WTC11 (cell line): ENCODE measurements at regions not wholly inside any gene's neighbourhood (a gene's known extent, or its start where the extent isn't known, plus 50 kb on each side); places are given as distances from the start of the nearest gene placed in this dataset.
A peak's percentile ranks its signal among the peaks of the same experiment; 100 is the strongest.

ENCODE experiments used
- ATAC-seq: fragments of 200-7000 bp; cut with Tn5 transposase; 2 replicates; pipeline ENCODE4 v1.10.0; 2021; ENCODE audit warnings: mild to moderate bottlenecking, moderate library complexity
- CTCF ChIA-PET: fragments of 300-600 bp; sonication (Branson Sonifier 250); formaldehyde crosslinking; loops from one replicate; lab custom pipeline; 2021; ENCODE audit warnings: antibody characterized with exemption; lab: Charles Lee
- POLR2A ChIA-PET: fragments of 350-600 bp; sonication (Branson Sonifier 250); formaldehyde crosslinking; loops from one replicate; lab custom pipeline; 2021; ENCODE audit warnings: antibody characterized with exemption; lab: Charles Lee
- DNase-seq: peaks from one replicate; pipeline ENCODE4 v3.0.0; 2021; ENCODE audit warnings: low spot score
- H3K27ac Mint-ChIP-seq: 2 replicates; pipeline ENCODE4 v1.8.0; 2021; ENCODE audit warnings: mixed read lengths
- H3K27me3 Mint-ChIP-seq: 2 replicates; pipeline ENCODE4 v1.8.0; 2021; ENCODE audit warnings: low read depth, mild to moderate bottlenecking, moderate library complexity, mixed read lengths
- H3K36me3 Mint-ChIP-seq: 2 replicates; pipeline ENCODE4 v1.8.0; 2021; ENCODE audit warnings: mixed read lengths
- H3K4me1 Mint-ChIP-seq: 2 replicates; pipeline ENCODE4 v1.8.0; 2022; ENCODE audit warnings: mixed read lengths
- H3K4me3 Mint-ChIP-seq: 2 replicates; pipeline ENCODE4 v1.8.0; 2021; ENCODE audit warnings: mild to moderate bottlenecking, moderate library complexity, mixed read lengths
- H3K9me3 Mint-ChIP-seq: 2 replicates; pipeline ENCODE4 v1.8.0; 2021; ENCODE audit warnings: mixed read lengths
- ATF6 ChIP-seq: sonication (generic); formaldehyde crosslinking; IDR thresholded peaks from 2 replicates; pipeline ENCODE4 v1.8.1; 2023; ENCODE audit warnings: mild to moderate bottlenecking, missing genetic modification reagents
- CBFB ChIP-seq: sonication (generic); formaldehyde crosslinking; IDR thresholded peaks from 2 replicates; pipeline ENCODE4 v1.8.1; 2022; ENCODE audit warnings: mild to moderate bottlenecking, low read depth, missing genetic modification reagents
- ELF4 ChIP-seq: sonication (generic); formaldehyde crosslinking; IDR thresholded peaks from 2 replicates; pipeline ENCODE4 v1.8.1; 2022; ENCODE audit warnings: low read depth, mild to moderate bottlenecking, moderate library complexity, missing genetic modification reagents
- ETV6 ChIP-seq: sonication (generic); formaldehyde crosslinking; IDR thresholded peaks from 2 replicates; pipeline ENCODE4 v1.8.1; 2022; ENCODE audit warnings: mild to moderate bottlenecking, missing genetic modification reagents
- HMGA2 ChIP-seq: fragments of 250-450 bp; sonication (Bioruptor Pico); IDR thresholded peaks from 2 replicates; pipeline ENCODE4 v1.4.0; 2021; ENCODE audit warnings: mild to moderate bottlenecking, moderate library complexity
- IRF2 ChIP-seq: sonication (generic); formaldehyde crosslinking; IDR thresholded peaks from 2 replicates; pipeline ENCODE4 v1.8.0; 2022; ENCODE audit warnings: low read depth, missing genetic modification reagents, borderline replicate concordance
- MYBL2 ChIP-seq: sonication (generic); formaldehyde crosslinking; IDR thresholded peaks from 2 replicates; pipeline ENCODE4 v1.8.1; 2023; ENCODE audit warnings: mild to moderate bottlenecking, moderate library complexity, missing genetic modification reagents
- NFYB ChIP-seq: sonication (generic); formaldehyde crosslinking; conservative IDR thresholded peaks from 2 replicates; pipeline ENCODE4 v1.8.0; 2022; ENCODE audit warnings: low read depth, missing genetic modification reagents
- NR2C2 ChIP-seq: sonication (generic); formaldehyde crosslinking; IDR thresholded peaks from 2 replicates; pipeline ENCODE4 v1.8.0; 2022; ENCODE audit warnings: mild to moderate bottlenecking, missing genetic modification reagents
- OVOL2 ChIP-seq: fragments of 250-450 bp; sonication (Bioruptor Pico); IDR thresholded peaks from 2 replicates; pipeline ENCODE4 v1.9.0; 2021; ENCODE audit warnings: mild to moderate bottlenecking, borderline replicate concordance
- TEAD1 ChIP-seq: sonication (generic); formaldehyde crosslinking; IDR thresholded peaks from 2 replicates; pipeline ENCODE4 v1.8.0; 2022; ENCODE audit warnings: mild to moderate bottlenecking, missing genetic modification reagents
- ZNF138 ChIP-seq: sonication (generic); formaldehyde crosslinking; conservative IDR thresholded peaks from 2 replicates; pipeline ENCODE4 v1.8.1; 2022; ENCODE audit warnings: mild to moderate bottlenecking, moderate library complexity, missing genetic modification reagents
- ZNF232 ChIP-seq: sonication (generic); formaldehyde crosslinking; IDR thresholded peaks from 2 replicates; pipeline ENCODE4 v1.8.0; 2022; ENCODE audit warnings: mild to moderate bottlenecking, missing genetic modification reagents
- ZNF281 ChIP-seq: sonication (generic); formaldehyde crosslinking; IDR thresholded peaks from 2 replicates; pipeline ENCODE4 v1.8.0; 2023; ENCODE audit warnings: mild to moderate bottlenecking, missing genetic modification reagents
- ZNF317 ChIP-seq: sonication (generic); formaldehyde crosslinking; IDR thresholded peaks from 2 replicates; pipeline ENCODE4 v1.8.1; 2023; ENCODE audit warnings: low read depth, mild to moderate bottlenecking, moderate library complexity, missing genetic modification reagents, borderline replicate concordance
- ZNF671 ChIP-seq: fragments of 250-450 bp; sonication (Bioruptor Pico); IDR thresholded peaks from 2 replicates; pipeline ENCODE4 v1.8.0; 2021; ENCODE audit warnings: mild to moderate bottlenecking
- TF ChIP-seq, protein P1 (sequence below): sonication (generic); formaldehyde crosslinking; IDR thresholded peaks from 2 replicates; pipeline ENCODE4 v1.8.1; 2022; ENCODE audit warnings: mild to moderate bottlenecking, missing genetic modification reagents, moderate library complexity, borderline replicate concordance
- TF ChIP-seq, protein P2 (sequence below): sonication (generic); formaldehyde crosslinking; IDR thresholded peaks from 2 replicates; pipeline ENCODE4 v1.8.0; 2023; ENCODE audit warnings: missing genetic modification reagents, mild to moderate bottlenecking, borderline replicate concordance
- TF ChIP-seq, protein P3 (sequence below): fragments of 250-450 bp; sonication (Bioruptor Pico); IDR thresholded peaks from 2 replicates; pipeline ENCODE4 v1.9.0; 2021; ENCODE audit warnings: mild to moderate bottlenecking
- TF ChIP-seq, protein P4 (sequence below): sonication (generic); formaldehyde crosslinking; IDR thresholded peaks from 2 replicates; pipeline ENCODE4 v1.8.0; 2023; ENCODE audit warnings: missing genetic modification reagents
- TF ChIP-seq, protein P5 (sequence below): fragments of 200-600 bp; IDR thresholded peaks from 2 replicates; pipeline ENCODE4 v1.8.0; 2022; ENCODE audit warnings: antibody characterized with exemption
- TF ChIP-seq, protein P6 (sequence below): sonication (generic); formaldehyde crosslinking; IDR thresholded peaks from 2 replicates; pipeline ENCODE4 v1.8.1; 2022; ENCODE audit warnings: mild to moderate bottlenecking, moderate library complexity, missing genetic modification reagents

GRCh38 chr3:18704326-18704725 is 279.2 kb upstream of the SATB1 start:
- Mint-ChIP-seq H3K36me3 (peaks cover 25% of the 10 kb centered on the region), H3K4me3 (no peak overlapping the region), H3K4me1 (no peaks in the 10 kb centered on the region), H3K27ac (no peak overlapping the region), H3K27me3 (no peaks in the 10 kb centered on the region), H3K9me3 (peaks cover 43% of the 10 kb centered on the region)
- TF ChIP-seq, protein P1, sequence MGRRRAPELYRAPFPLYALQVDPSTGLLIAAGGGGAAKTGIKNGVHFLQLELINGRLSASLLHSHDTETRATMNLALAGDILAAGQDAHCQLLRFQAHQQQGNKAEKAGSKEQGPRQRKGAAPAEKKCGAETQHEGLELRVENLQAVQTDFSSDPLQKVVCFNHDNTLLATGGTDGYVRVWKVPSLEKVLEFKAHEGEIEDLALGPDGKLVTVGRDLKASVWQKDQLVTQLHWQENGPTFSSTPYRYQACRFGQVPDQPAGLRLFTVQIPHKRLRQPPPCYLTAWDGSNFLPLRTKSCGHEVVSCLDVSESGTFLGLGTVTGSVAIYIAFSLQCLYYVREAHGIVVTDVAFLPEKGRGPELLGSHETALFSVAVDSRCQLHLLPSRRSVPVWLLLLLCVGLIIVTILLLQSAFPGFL (CRISPR knock-in tag): no peak
- no peak for TF ChIP-seq ZNF232 (CRISPR knock-in tag)
- no peak for TF ChIP-seq ATF6
- TF ChIP-seq HMGA2: peak; percentile 92
- ChIA-PET CTCF (no interaction called here), POLR2A (no interaction called here)
- DNase-seq (no peak), ATAC-seq (no peak)

DNA sequence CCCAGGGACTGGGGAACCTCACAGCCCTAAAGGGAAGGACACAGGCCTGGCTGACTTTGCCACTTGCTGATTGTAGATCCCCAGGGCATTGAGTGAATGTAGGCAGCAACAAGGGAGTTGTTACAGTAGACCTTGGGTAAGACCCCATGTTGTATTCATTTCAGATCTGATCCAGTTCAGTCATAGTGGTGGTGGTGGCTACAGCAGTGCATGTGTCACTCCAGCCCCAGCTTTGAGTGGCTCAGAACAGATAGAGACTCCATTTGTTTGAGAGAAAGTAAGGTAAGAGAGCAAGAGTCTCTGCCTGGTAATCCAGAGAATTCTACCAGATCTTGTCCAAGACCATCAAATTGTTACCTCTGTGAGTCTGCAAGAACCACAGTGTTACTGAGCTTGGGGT is 278.7 kb upstream of the SATB1 start:
- ChIA-PET CTCF (no interaction called here), POLR2A (no interaction called here)
- Mint-ChIP-seq H3K27me3 (no peaks in the 10 kb centered on the region), H3K4me1 (no peaks in the 10 kb centered on the region), H3K36me3 (peaks cover 25% of the 10 kb centered on the region), H3K4me3 (no peak overlapping the region), H3K9me3 (peaks cover 43% of the 10 kb centered on the region), H3K27ac (no peak overlapping the region)
- no peak for DNase-seq
- ATAC-seq: no peak
- TF ChIP-seq TEAD1 (CRISPR knock-in tag) (no peak), CBFB (CRISPR knock-in tag) (no peak), NFYB (no peak), NR2C2 (no peak), ZNF281 (CRISPR knock-in tag) (no peak), ZNF138 (no peak), ELF4 (CRISPR knock-in tag) (no peak), ETV6 (no peak), MYBL2 (CRISPR knock-in tag) (no peak), OVOL2 (CRISPR knock-in tag) (no peak), ZNF671 (CRISPR knock-in tag) (no peak), IRF2 (no peak), ZNF317 (CRISPR knock-in tag) (no peak)
- TF ChIP-seq, protein P2, sequence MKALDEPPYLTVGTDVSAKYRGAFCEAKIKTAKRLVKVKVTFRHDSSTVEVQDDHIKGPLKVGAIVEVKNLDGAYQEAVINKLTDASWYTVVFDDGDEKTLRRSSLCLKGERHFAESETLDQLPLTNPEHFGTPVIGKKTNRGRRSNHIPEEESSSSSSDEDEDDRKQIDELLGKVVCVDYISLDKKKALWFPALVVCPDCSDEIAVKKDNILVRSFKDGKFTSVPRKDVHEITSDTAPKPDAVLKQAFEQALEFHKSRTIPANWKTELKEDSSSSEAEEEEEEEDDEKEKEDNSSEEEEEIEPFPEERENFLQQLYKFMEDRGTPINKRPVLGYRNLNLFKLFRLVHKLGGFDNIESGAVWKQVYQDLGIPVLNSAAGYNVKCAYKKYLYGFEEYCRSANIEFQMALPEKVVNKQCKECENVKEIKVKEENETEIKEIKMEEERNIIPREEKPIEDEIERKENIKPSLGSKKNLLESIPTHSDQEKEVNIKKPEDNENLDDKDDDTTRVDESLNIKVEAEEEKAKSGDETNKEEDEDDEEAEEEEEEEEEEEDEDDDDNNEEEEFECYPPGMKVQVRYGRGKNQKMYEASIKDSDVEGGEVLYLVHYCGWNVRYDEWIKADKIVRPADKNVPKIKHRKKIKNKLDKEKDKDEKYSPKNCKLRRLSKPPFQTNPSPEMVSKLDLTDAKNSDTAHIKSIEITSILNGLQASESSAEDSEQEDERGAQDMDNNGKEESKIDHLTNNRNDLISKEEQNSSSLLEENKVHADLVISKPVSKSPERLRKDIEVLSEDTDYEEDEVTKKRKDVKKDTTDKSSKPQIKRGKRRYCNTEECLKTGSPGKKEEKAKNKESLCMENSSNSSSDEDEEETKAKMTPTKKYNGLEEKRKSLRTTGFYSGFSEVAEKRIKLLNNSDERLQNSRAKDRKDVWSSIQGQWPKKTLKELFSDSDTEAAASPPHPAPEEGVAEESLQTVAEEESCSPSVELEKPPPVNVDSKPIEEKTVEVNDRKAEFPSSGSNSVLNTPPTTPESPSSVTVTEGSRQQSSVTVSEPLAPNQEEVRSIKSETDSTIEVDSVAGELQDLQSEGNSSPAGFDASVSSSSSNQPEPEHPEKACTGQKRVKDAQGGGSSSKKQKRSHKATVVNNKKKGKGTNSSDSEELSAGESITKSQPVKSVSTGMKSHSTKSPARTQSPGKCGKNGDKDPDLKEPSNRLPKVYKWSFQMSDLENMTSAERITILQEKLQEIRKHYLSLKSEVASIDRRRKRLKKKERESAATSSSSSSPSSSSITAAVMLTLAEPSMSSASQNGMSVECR (CRISPR knock-in tag): no peak
- TF ChIP-seq, protein P3, sequence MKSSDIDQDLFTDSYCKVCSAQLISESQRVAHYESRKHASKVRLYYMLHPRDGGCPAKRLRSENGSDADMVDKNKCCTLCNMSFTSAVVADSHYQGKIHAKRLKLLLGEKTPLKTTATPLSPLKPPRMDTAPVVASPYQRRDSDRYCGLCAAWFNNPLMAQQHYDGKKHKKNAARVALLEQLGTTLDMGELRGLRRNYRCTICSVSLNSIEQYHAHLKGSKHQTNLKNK (CRISPR knock-in tag): no peak
- TF ChIP-seq, protein P4, sequence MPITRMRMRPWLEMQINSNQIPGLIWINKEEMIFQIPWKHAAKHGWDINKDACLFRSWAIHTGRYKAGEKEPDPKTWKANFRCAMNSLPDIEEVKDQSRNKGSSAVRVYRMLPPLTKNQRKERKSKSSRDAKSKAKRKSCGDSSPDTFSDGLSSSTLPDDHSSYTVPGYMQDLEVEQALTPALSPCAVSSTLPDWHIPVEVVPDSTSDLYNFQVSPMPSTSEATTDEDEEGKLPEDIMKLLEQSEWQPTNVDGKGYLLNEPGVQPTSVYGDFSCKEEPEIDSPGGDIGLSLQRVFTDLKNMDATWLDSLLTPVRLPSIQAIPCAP (CRISPR knock-in tag): no peak
- TF ChIP-seq, protein P5, sequence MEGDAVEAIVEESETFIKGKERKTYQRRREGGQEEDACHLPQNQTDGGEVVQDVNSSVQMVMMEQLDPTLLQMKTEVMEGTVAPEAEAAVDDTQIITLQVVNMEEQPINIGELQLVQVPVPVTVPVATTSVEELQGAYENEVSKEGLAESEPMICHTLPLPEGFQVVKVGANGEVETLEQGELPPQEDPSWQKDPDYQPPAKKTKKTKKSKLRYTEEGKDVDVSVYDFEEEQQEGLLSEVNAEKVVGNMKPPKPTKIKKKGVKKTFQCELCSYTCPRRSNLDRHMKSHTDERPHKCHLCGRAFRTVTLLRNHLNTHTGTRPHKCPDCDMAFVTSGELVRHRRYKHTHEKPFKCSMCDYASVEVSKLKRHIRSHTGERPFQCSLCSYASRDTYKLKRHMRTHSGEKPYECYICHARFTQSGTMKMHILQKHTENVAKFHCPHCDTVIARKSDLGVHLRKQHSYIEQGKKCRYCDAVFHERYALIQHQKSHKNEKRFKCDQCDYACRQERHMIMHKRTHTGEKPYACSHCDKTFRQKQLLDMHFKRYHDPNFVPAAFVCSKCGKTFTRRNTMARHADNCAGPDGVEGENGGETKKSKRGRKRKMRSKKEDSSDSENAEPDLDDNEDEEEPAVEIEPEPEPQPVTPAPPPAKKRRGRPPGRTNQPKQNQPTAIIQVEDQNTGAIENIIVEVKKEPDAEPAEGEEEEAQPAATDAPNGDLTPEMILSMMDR: no peak
- TF ChIP-seq, protein P6, sequence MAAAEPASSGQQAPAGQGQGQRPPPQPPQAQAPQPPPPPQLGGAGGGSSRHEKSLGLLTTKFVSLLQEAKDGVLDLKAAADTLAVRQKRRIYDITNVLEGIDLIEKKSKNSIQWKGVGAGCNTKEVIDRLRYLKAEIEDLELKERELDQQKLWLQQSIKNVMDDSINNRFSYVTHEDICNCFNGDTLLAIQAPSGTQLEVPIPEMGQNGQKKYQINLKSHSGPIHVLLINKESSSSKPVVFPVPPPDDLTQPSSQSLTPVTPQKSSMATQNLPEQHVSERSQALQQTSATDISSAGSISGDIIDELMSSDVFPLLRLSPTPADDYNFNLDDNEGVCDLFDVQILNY (CRISPR knock-in tag): no peak
- TF ChIP-seq, all 79 proteins: peak for 0
